ENCODE measurements at regions not wholly inside any gene's neighbourhood (a gene's known extent, or its start where the extent isn't known, plus 50 kb on each side); places are given as distances from the start of the nearest gene placed in this dataset.

DNA sequence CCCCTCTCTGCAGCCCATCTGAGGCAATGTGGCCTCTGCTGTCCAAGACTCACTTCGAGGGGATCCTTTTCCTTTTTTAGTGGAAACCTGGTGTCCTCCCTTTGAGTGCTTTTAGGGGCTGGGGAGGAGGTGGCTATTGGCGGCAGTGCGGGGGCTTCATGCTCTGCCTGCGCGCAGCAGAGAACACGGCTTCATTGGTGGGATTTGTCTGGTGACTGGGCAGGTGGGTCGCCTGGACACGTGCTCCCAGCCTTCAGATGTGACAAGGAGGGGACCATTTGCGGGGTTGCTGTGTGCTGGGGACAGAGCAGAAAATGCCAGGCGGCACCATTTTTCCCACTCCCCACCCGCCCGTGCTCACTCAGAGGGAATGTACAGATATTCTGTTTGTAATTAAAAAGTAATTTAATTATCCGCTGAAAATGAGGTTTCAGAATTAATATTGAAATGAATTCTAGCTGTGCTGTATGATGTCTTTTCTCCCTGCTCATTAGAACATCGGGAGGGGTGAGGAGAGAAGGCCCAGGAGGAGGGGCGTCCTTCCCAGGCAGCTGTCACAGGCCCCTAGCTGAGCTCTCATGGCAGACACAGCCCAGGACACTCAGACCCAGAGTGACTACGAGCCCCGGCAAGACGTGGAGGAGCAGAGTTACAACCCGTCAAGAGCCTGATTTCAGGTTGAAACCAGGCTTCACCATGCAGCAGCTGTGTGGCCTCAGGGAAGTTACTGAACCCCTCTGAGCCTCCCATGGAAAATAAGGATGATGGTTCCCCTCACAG is 417.2 kb upstream of the SULF2 start:
- no peak overlapping the region for H3K27ac ChIP-seq
- TF ChIP-seq, protein P1, sequence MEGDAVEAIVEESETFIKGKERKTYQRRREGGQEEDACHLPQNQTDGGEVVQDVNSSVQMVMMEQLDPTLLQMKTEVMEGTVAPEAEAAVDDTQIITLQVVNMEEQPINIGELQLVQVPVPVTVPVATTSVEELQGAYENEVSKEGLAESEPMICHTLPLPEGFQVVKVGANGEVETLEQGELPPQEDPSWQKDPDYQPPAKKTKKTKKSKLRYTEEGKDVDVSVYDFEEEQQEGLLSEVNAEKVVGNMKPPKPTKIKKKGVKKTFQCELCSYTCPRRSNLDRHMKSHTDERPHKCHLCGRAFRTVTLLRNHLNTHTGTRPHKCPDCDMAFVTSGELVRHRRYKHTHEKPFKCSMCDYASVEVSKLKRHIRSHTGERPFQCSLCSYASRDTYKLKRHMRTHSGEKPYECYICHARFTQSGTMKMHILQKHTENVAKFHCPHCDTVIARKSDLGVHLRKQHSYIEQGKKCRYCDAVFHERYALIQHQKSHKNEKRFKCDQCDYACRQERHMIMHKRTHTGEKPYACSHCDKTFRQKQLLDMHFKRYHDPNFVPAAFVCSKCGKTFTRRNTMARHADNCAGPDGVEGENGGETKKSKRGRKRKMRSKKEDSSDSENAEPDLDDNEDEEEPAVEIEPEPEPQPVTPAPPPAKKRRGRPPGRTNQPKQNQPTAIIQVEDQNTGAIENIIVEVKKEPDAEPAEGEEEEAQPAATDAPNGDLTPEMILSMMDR (conservative IDR thresholded peaks at IDR 0.05) = no peak
- TF ChIP-seq ZFX (IDR thresholded peaks at IDR 0.05) = no peak

DNA sequence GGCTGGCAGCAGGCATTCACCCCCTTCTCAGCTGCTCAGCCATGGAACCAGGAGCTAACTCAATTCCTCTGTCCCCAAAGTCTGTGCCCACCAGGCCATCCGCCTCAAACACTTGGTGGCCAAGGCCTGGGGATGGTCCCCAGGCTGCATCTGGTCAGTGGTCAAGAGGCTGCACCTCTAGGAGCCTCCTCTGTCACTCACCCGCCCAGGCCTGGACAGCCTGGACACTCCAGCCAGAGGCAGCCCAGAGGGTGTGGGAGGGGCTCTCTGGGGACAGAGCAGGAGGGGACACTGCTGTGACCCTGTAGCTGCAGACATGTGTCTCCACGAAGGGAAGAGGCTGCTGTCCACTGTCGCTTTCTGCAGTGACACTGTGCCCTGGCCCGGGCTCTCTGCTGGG is 416.6 kb upstream of the SULF2 start:
- no peak overlapping the region for H3K27ac ChIP-seq
- no peak for TF ChIP-seq ZFX (IDR thresholded peaks at IDR 0.05)
- TF ChIP-seq, protein P1 (conservative IDR thresholded peaks at IDR 0.05) = no peak

DNA sequence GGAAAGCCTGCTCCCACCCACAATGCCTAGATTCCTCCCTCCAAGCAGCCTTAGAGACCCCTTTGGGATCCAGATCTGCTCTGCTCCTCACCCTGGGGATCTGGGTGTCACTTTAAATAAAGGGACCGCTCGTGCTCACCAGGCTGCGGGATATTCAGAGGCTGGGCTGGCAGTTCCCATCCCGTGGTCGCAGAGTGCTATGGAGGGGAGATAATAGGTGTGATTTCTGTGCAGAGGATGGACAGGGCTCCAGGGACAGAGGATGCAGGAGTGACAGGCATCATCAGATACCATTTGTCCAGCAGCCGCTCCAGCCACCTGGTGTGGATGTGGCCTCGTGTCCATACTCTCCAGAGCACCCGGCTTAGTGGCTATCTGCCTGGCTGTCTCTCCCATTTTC is 415.9 kb upstream of the SULF2 start:
- no peak overlapping the region for H3K27ac ChIP-seq
- TF ChIP-seq, protein P1 (conservative IDR thresholded peaks at IDR 0.05) = no peak
- TF ChIP-seq ZFX (IDR thresholded peaks at IDR 0.05) = no peak

DNA sequence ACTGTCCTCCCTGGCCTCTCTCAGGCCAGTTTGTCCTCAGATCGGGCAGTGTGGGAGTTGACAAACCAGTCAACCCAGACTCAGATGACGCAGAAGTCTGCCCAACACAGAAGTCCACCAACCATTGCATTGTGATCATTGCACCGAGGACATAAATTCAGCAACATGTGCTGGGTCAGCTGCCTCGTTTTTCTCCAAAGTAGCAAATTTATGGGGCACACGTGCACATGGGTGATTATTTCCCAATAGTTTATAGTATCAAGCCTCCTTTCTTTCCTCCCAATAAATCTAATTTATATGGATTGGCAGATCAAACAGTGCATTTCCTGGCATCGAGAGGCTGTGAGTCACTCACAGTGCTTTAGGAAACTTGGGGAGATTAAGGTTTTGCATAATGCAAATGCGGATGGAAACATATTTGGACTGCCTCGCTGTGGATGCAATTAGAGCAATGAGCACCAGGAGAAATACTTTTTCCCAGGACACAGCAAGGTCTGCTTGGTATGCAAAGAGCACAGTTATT is 413.7 kb upstream of the SULF2 start:
- H3K27ac ChIP-seq = no peak overlapping the region
- TF ChIP-seq, protein P1 (conservative IDR thresholded peaks at IDR 0.05) = no peak
- no peak for TF ChIP-seq ZFX (IDR thresholded peaks at IDR 0.05)

DNA sequence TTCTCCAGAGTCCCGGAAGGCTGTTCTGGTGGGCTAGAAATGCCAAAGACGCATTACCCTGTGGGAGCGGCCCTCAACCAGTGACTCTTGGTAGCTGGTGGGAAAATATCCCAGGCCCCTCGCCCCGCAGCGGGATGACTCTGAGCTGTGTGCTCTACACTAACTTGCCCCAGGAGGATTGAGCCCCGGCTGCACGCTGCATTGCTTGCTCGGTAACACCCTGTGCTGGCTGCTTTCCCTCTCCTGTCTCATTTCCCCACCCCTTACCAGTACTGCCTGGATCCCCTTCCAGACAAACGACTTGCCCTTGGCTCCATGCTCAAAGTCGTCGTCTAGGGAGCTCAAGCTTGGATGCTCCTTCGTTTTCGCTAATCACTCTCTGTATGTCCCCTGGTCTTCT is 411.8 kb upstream of the SULF2 start:
- H3K27ac ChIP-seq = no peak overlapping the region
- TF ChIP-seq, protein P1 (conservative IDR thresholded peaks at IDR 0.05) = no peak
- TF ChIP-seq ZFX (IDR thresholded peaks at IDR 0.05) = no peak

DNA sequence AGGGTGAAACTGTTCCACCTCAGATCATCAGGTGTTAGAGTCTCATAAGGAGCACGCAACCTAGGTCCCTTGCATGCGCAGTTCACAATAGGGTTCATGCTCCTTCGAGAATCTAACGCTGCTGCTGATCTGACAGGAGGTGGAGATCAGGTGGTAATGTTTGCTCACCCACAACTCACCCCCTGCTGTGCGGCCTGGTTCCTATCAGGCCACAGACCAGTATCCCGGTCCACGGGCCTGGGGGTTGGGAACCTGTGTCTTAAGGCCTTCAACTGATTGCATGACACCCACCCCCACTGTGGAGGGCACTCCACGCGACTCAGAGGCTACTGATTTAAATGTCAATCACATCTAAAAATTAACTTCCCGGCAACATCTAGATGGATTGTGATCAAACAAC is 411.2 kb upstream of the SULF2 start:
- H3K27ac ChIP-seq = no peak overlapping the region
- TF ChIP-seq, protein P1 (conservative IDR thresholded peaks at IDR 0.05) = no peak
- TF ChIP-seq ZFX (IDR thresholded peaks at IDR 0.05) = no peak

DNA sequence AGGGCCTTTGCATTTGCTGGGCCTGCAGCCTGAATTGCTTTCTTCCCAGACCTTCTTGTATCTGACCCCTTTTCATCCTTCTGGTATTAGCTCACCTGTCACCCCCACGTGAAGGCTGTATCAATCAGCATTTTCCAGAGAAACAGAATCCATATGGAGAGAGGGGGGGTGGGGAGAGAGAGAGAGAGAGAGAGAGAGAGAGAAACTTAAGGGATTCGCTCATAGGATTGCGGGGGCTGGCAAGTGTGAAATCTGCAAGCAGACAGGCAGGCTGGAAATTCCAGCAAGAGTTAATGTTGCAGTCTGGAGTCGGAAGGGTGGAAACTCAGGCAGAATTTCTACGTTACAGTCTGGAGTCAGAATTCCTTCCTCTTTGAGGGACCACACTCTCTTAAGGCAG is 410.7 kb upstream of the SULF2 start:
- no peak for TF ChIP-seq ZFX (IDR thresholded peaks at IDR 0.05)
- TF ChIP-seq, protein P1 (conservative IDR thresholded peaks at IDR 0.05) = no peak
- H3K27ac ChIP-seq = no peak overlapping the region

Measured in C4-2B (cell line).